ENCODE measurements at regions not wholly inside any gene's neighbourhood (a gene's known extent, or its start where the extent isn't known, plus 50 kb on each side); places are given as distances from the start of the nearest gene placed in this dataset.

- Histone ChIP-seq H3K36me3 (ENCODE audit: insufficient read depth, low read length) (no peaks in the 10 kb centered on the region), H3K4me1 (ENCODE audit: insufficient read depth, low read length) (0 out of 2 replicates have a peak, but pooled peaks cover 5% of the 10 kb centered on the region), H3K9ac (ENCODE audit: low read depth, low read length) (no peak overlapping the region), H3K9me3 (ENCODE audit: control insufficient read depth, insufficient read depth, low read length) (no peaks in the 10 kb centered on the region)
Observed at GRCh38 chr3:127374086-127375010, 86.5 kb upstream of the PRR20G start.

- Histone ChIP-seq H3K9ac (ENCODE audit: low read depth, low read length) (no peak overlapping the region), H3K4me1 (ENCODE audit: insufficient read depth, low read length) (0 out of 2 replicates have a peak, but pooled peaks cover 7% of the 10 kb centered on the region), H3K9me3 (ENCODE audit: control insufficient read depth, insufficient read depth, low read length) (no peaks in the 10 kb centered on the region), H3K36me3 (ENCODE audit: insufficient read depth, low read length) (no peaks in the 10 kb centered on the region)
Observed at GRCh38 chr3:127373441-127374085, 85.7 kb upstream of the PRR20G start.

- Histone ChIP-seq H3K9me3 (ENCODE audit: control insufficient read depth, insufficient read depth, low read length) (no peaks in the 10 kb centered on the region), H3K4me1 (ENCODE audit: insufficient read depth, low read length) (0 out of 2 replicates have a peak, but pooled peaks cover 6% of the 10 kb centered on the region), H3K9ac (ENCODE audit: low read depth, low read length) (no peak overlapping the region), H3K36me3 (ENCODE audit: insufficient read depth, low read length) (no peaks in the 10 kb centered on the region)
Observed at GRCh38 chr3:127371846-127372245, 84.0 kb upstream of the PRR20G start.

GRCh38 chr3:127371334-127371733 lies 83.5 kb upstream of the PRR20G start:
- 0 out of 2 replicates have a peak, but pooled peaks cover 6% of the 10 kb centered on the region for H3K4me1 ChIP-seq (ENCODE audit: insufficient read depth, low read length)
- no peaks in the 10 kb centered on the region for H3K9me3 ChIP-seq (ENCODE audit: control insufficient read depth, insufficient read depth, low read length)
- H3K36me3 ChIP-seq (ENCODE audit: insufficient read depth, low read length) = no peaks in the 10 kb centered on the region
- H3K9ac ChIP-seq (ENCODE audit: low read depth, low read length) = no peak overlapping the region

- Histone ChIP-seq H3K4me1 (ENCODE audit: insufficient read depth, low read length) (0 out of 2 replicates have a peak, but pooled peaks cover 6% of the 10 kb centered on the region), H3K36me3 (ENCODE audit: insufficient read depth, low read length) (no peaks in the 10 kb centered on the region), H3K9ac (ENCODE audit: low read depth, low read length) (no peak overlapping the region), H3K9me3 (ENCODE audit: control insufficient read depth, insufficient read depth, low read length) (no peaks in the 10 kb centered on the region)
Observed at GRCh38 chr3:127370906-127371305, 83.1 kb upstream of the PRR20G start.

DNA sequence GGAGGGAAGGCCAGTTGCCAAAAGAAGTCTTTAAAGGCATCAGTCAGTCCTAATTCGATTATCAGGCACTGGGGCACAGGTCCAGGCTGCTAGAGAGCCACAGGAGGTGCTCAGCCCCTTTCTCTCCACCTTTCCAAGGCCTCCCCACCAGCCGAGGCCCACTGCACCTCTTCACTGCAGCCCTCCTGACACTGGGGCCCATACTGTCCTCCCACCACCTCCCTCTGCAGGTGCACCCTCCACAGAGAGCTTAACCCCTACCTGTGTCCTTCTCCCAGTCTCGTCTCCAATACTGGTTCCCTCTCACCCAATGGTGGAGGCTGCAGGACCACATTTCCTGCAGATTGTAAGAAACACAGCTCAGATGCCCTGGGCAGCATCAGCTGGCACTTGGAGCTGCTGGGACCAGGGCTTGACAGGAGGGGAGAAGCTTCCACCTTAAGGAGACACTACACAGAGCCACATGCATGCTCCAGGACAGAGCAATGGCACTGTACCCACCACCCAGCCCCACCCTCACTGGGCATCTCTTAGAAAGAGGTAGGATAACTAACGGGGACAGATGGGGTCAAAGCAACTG lies 81.6 kb upstream of the PRR20G start:
- no peak overlapping the region for H3K9ac ChIP-seq (ENCODE audit: low read depth, low read length)
- 0 out of 2 replicates have a peak, but pooled peaks cover 6% of the 10 kb centered on the region for H3K4me1 ChIP-seq (ENCODE audit: insufficient read depth, low read length)
- H3K36me3 ChIP-seq (ENCODE audit: insufficient read depth, low read length) = no peaks in the 10 kb centered on the region
- no peaks in the 10 kb centered on the region for H3K9me3 ChIP-seq (ENCODE audit: control insufficient read depth, insufficient read depth, low read length)

DNA sequence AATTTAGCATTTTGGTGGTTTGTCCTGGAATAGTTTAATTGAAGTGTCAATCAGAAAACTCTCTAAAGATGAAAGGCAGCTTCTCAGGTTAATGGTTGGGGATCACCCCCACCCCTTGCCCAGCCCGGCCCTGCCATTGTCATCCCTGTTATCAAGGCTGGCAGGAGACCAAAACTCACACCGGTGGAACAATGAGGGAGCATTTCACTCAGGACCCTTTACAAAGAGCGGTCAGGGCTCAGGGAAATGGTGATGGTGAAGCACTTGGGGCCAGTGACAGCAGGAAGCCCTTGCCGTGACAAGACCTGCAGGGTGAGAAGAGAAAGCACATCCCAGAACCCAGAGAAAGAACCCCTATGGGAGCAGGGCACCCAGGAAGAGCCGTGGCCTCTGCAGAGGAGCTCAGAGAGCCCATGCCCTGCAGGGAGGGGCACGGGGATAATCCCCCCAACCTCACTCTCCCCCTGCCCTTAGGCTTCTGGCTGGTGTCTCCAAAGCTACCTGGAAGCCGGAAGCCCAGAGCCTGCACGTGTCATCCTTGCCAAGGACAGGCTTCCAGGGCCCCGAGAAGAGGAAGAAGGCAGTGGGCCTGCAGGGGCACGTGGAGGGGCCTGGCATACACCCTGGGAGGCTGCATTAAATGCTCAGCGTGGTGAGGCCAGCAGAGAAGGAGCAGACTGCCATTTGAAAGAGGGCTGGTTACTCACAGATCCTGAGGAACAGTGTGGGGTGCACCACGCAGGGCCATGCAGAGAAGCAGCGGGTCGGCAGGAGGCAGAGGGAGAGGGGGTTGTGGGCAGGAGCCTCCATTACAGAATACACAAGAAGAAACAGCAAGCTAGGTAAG lies 80.6 kb upstream of the PRR20G start:
- Histone ChIP-seq H3K9me3 (ENCODE audit: control insufficient read depth, insufficient read depth, low read length) (no peaks in the 10 kb centered on the region), H3K9ac (ENCODE audit: low read depth, low read length) (no peak overlapping the region), H3K36me3 (ENCODE audit: insufficient read depth, low read length) (no peaks in the 10 kb centered on the region), H3K4me1 (ENCODE audit: insufficient read depth, low read length) (0 out of 2 replicates have a peak, but pooled peaks cover 6% of the 10 kb centered on the region)

DNA sequence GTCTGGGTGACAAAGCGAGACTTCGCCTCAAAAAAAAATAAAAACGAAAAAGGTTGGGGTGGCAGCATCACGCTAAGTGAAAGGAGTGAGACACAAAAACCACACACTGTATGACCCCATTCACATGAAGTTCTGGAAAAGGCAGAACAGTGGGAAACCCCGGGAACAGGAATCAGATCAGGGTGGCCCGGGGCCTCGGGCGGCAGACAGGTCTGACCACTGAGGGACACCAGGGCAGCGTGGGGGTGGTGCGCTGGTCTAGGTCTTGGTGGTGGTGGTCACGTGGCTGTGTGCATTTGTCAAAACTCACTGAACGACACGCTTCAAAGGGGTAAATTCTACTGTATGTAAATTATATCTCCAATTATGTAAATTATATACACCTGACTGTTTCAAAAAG lies 79.7 kb upstream of the PRR20G start:
- Histone ChIP-seq H3K36me3 (ENCODE audit: insufficient read depth, low read length) (no peaks in the 10 kb centered on the region), H3K9me3 (ENCODE audit: control insufficient read depth, insufficient read depth, low read length) (no peaks in the 10 kb centered on the region)

GRCh38 chr3:127366383-127366782 lies 78.5 kb upstream of the PRR20G start:
- Histone ChIP-seq H3K4me1 (ENCODE audit: insufficient read depth, low read length) (0 out of 2 replicates have a peak, but pooled peaks cover 6% of the 10 kb centered on the region), H3K9me3 (ENCODE audit: control insufficient read depth, insufficient read depth, low read length) (no peaks in the 10 kb centered on the region), H3K36me3 (ENCODE audit: insufficient read depth, low read length) (no peaks in the 10 kb centered on the region), H3K9ac (ENCODE audit: low read depth, low read length) (no peak overlapping the region)

More for the DNA sequence above, 79.7 kb upstream of the PRR20G start:
- no peak overlapping the region for H3K9ac ChIP-seq (ENCODE audit: low read depth, low read length)
- H3K4me1 ChIP-seq (ENCODE audit: insufficient read depth, low read length) = 0 out of 2 replicates have a peak, but pooled peaks cover 6% of the 10 kb centered on the region

DNA sequence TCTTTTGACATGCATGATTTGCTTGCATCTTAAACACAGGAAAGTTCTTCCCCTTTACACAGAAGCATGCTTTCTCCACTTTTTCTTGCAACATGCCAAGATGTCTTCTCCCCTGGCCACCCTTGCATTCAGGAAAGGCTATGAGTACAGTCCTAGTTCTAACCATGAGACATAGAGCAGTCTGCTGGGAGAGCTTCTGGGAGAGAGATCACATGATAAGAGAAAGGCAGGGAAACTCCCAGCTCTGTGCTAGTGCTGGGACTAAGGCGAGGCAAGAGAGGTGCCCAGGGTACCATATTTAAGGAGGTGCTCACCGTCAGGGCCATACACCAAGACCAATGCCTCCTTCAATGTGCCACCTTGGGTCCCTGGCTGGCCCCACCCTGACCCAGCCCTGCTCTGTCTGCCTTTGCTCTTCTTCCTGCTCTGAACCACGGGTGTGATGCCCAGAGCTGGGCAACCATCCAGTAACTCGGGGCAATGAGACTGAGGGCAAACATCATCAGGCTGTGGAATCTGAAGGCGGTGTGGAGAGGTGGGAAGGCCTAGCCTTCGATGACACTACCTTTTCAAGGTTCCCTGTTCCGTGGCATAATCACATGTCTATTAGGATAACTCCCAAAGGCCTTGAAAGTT lies 77.4 kb upstream of the PRR20G start:
- Histone ChIP-seq H3K9me3 (ENCODE audit: control insufficient read depth, insufficient read depth, low read length) (no peaks in the 10 kb centered on the region), H3K4me1 (ENCODE audit: insufficient read depth, low read length) (0 out of 2 replicates have a peak, but pooled peaks cover 6% of the 10 kb centered on the region), H3K36me3 (ENCODE audit: insufficient read depth, low read length) (no peaks in the 10 kb centered on the region), H3K9ac (ENCODE audit: low read depth, low read length) (no peak overlapping the region)

- Histone ChIP-seq H3K9me3 (ENCODE audit: control insufficient read depth, insufficient read depth, low read length) (no peaks in the 10 kb centered on the region), H3K4me1 (ENCODE audit: insufficient read depth, low read length) (0 out of 2 replicates have a peak, but pooled peaks cover 6% of the 10 kb centered on the region), H3K36me3 (ENCODE audit: insufficient read depth, low read length) (no peaks in the 10 kb centered on the region), H3K9ac (ENCODE audit: low read depth, low read length) (no peak overlapping the region)
Observed at GRCh38 chr3:127363891-127364290, 76.0 kb upstream of the PRR20G start.

DNA sequence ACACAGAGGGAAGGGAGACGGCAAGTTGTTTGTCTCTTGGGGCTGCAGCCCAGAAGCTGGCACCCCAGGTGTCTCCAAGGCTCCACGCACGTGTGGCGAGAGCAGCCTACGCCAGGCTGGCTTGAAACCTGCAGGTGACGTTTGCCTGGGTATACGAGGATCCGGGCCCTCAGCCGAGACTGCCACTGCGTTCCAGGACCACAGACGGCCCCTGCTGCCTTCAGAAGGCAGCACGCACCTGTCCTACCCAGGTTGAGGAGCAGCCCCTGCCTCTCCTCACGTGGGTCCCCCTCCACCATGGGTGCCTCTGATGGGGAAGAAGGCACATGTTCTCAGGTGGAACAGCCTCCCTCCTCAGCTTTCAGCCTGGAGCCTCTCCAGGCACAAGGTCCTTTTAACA lies 75.3 kb upstream of the PRR20G start:
- no peaks in the 10 kb centered on the region for H3K4me1 ChIP-seq (ENCODE audit: insufficient read depth, low read length)
- no peaks in the 10 kb centered on the region for H3K36me3 ChIP-seq (ENCODE audit: insufficient read depth, low read length)
- H3K9me3 ChIP-seq (ENCODE audit: control insufficient read depth, insufficient read depth, low read length) = no peaks in the 10 kb centered on the region
- H3K9ac ChIP-seq (ENCODE audit: low read depth, low read length) = no peak overlapping the region

- Histone ChIP-seq H3K9ac (ENCODE audit: low read depth, low read length) (no peak overlapping the region), H3K4me1 (ENCODE audit: insufficient read depth, low read length) (no peaks in the 10 kb centered on the region), H3K9me3 (ENCODE audit: control insufficient read depth, insufficient read depth, low read length) (peaks cover 5% of the 10 kb centered on the region), H3K36me3 (ENCODE audit: insufficient read depth, low read length) (no peaks in the 10 kb centered on the region)
Observed at GRCh38 chr3:127360647-127361046, 72.8 kb upstream of the PRR20G start.

All from ES-I3 (cell line).